Esophagus squamous epithelium (tissue), 5 donors: ENCODE measurements at regions not wholly inside any gene's neighbourhood (a gene's known extent, or its start where the extent isn't known, plus 50 kb on each side); places are given as distances from the start of the nearest gene placed in this dataset.
"Not testable (repeated sequence)": the region's sequence is repeated elsewhere in the genome, so short reads cannot be mapped to it uniquely, and the experiment has no call there.

Experiments used
- DNase-seq: peaks from one replicate; lab custom pipeline; 2025; lab: John Stamatoyannopoulos, UW
- H3K27ac ChIP-seq, 4 donors: fragments of 200-600 bp; sonication (generic); one replicate each; pipeline ENCODE4 v1.5.1; 2016 to 2019; ENCODE audit warnings: mild to moderate bottlenecking in 1 of 4
- H3K27me3 ChIP-seq, 4 donors: fragments of 200-600 bp; sonication (generic); 1 replicate in 3 of 4; 2 replicates in 1 of 4; pipeline versions ENCODE4 v1.5.1 to v1.6.0; 2017 to 2021; ENCODE audit warnings: antibody characterized with exemption in 1 of 4
- H3K36me3 ChIP-seq, 3 donors: fragments of 200-600 bp; sonication (generic); one replicate each; pipeline ENCODE4 v1.5.1; 2016 to 2019
- H3K4me1 ChIP-seq, 3 donors: fragments of 200-600 bp; sonication (generic); one replicate each; pipeline ENCODE4 v1.5.1; 2017 to 2019
- H3K4me3 ChIP-seq, 4 donors: fragments of 200-600 bp; sonication (generic); 1 replicate in 3 of 4; 2 replicates in 1 of 4; pipeline ENCODE4 v1.5.1; 2016 to 2019; ENCODE audit warnings: mild to moderate bottlenecking in 2 of 4, moderate library complexity in 1 of 4
- H3K9me3 ChIP-seq, 3 donors: fragments of 200-600 bp; sonication (generic); one replicate each; pipeline ENCODE4 v1.5.1; 2016 to 2019
- CTCF ChIP-seq, 6 experiments: fragments of 450-650 bp in 4 of 6; fragments of 200-600 bp in 2 of 6; sonication (generic) in 2 of 6; IDR thresholded peaks; one replicate each; pipeline ENCODE4 v1.5.1; 2016 to 2019; ENCODE audit warnings: antibody characterized with exemption in 6 of 6, mild to moderate bottlenecking in 4 of 6, moderate library complexity in 4 of 6
- POLR2A ChIP-seq, 4 donors: fragments of 450-650 bp; IDR thresholded peaks; one replicate each; pipeline ENCODE4 v1.6.1; 2017; ENCODE audit warnings: antibody characterized with exemption in 4 of 4, mild to moderate bottlenecking in 4 of 4, moderate library complexity in 3 of 4
- WGBS, 2 donors: methylation state at CpG; one replicate each; pipeline ENCODE4 v1.1.5; 2018; 5-methylcytosine and 5-hydroxymethylcytosine counted together
- intact Hi-C: fragments of 100-400 bp; cut with DNase I; formaldehyde crosslinking; loops from one replicate; pipeline ENCODE4 v1.15.0; 2022
- donor health status: DM: yes; HTN: yes; CAD: no.

- intact Hi-C loops: no loop called here
- 51 to 54% methylated on average over 2 of the region's 2 CpGs for WGBS, 2 donors
- DNase-seq: no peak
- TF ChIP-seq POLR2A (IDR thresholded peaks at IDR 0.05): no peak
- TF ChIP-seq CTCF (IDR thresholded peaks at IDR 0.05): no peak
- no peaks in the 10 kb centered on the region for H3K36me3 ChIP-seq
- no peaks in the 10 kb centered on the region for H3K4me1 ChIP-seq
- no peak overlapping the region for H3K27ac ChIP-seq
- no peaks in the 10 kb centered on the region for H3K27me3 ChIP-seq
- no peak overlapping the region for H3K4me3 ChIP-seq
- no peaks in the 10 kb centered on the region for H3K9me3 ChIP-seq
These were observed 464.4 kb downstream of the SUCLG1 start for GRCh38 chr2:83994633-83995179.

- no peaks in the 10 kb centered on the region for H3K27me3 ChIP-seq
- intact Hi-C loops: no loop called here
- no peaks in the 10 kb centered on the region for H3K36me3 ChIP-seq
- no peak overlapping the region for H3K4me3 ChIP-seq
- no peaks in the 10 kb centered on the region for H3K9me3 ChIP-seq
- no peak for DNase-seq
- TF ChIP-seq POLR2A (IDR thresholded peaks at IDR 0.05): no peak
- no peak for TF ChIP-seq CTCF (IDR thresholded peaks at IDR 0.05)
- WGBS, 2 donors: 60 to 78% methylated on average over 1 of the region's 1 CpG
- no peaks in the 10 kb centered on the region for H3K4me1 ChIP-seq
- no peak overlapping the region for H3K27ac ChIP-seq
These were observed 465.0 kb downstream of the SUCLG1 start for GRCh38 chr2:83993873-83994632.

- no peak for DNase-seq
- intact Hi-C loops: no loop called here
- Histone ChIP-seq H3K4me3 (no peak overlapping the region), H3K27ac (no peak overlapping the region), H3K9me3 (no peaks in the 10 kb centered on the region), H3K4me1 (no peaks in the 10 kb centered on the region), H3K27me3 (no peaks in the 10 kb centered on the region), H3K36me3 (no peaks in the 10 kb centered on the region)
- TF ChIP-seq CTCF (IDR thresholded peaks at IDR 0.05) (no peak), POLR2A (IDR thresholded peaks at IDR 0.05) (no peak)
- whole genome bisulfite sequencing, 2 donors: 77 to 78% methylated on average over 3 of the region's 3 CpGs
These were observed 467.1 kb downstream of the SUCLG1 start for GRCh38 chr2:83991992-83992391.

GRCh38 chr2:83990636-83991035, 468.4 kb downstream of the SUCLG1 start:
- Histone ChIP-seq H3K27me3 (no peaks in the 10 kb centered on the region), H3K36me3 (no peaks in the 10 kb centered on the region), H3K4me1 (no peaks in the 10 kb centered on the region), H3K4me3 (no peak overlapping the region), H3K27ac (no peak overlapping the region), H3K9me3 (no peaks in the 10 kb centered on the region)
- intact Hi-C loops: no loop called here
- TF ChIP-seq POLR2A (IDR thresholded peaks at IDR 0.05): no peak
- no peak for TF ChIP-seq CTCF (IDR thresholded peaks at IDR 0.05)
- no peak for DNase-seq
- 5 to 6% methylated on average over 1 of the region's 1 CpG for WGBS, 2 donors

GRCh38 chr2:83976628-83977027, 482.5 kb downstream of the SUCLG1 start:
- H3K9me3 ChIP-seq, H3K4me1 ChIP-seq, DNase-seq, H3K27me3 ChIP-seq, H3K4me3 ChIP-seq, H3K27ac ChIP-seq, H3K36me3 ChIP-seq, intact Hi-C loops: not testable (repeated sequence)
- 85 to 94% methylated on average over 2 to 4 of the region's 6 CpGs for WGBS, 2 donors
